Fibroblast of skin of back (primary cell): ENCODE measurements at regions not wholly inside any gene's neighbourhood (a gene's known extent, or its start where the extent isn't known, plus 50 kb on each side); places are given as distances from the start of the nearest gene placed in this dataset.

Experiments used
- DNase-seq: peaks from one replicate; pipeline ENCODE4 v3.0.0-alpha.2; 2013

- no peak for DNase-seq
These were observed 49.8 kb upstream of the FCN1 start for GRCh38 chr9:134967547-134967930.

GRCh38 chr9:134968011-134968822 lies 50.5 kb upstream of the FCN1 start:
- DNase-seq = peak; percentile 8

DNA sequence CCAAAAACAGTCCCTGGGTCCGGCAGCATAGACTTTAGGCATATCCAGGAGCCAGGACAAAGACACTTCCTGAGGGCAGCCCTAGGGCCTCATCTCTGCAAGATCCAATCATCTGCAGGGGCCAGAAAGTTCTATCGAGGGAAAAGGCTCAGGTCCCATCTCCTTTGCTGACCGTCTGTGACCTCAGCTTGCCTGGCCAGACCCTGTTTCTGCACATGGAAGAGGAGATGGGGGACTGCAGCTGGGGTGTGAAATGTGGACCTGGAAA lies 51.0 kb upstream of the FCN1 start:
- DNase-seq = no peak

GRCh38 chr9:134969156-134970045 lies 51.7 kb upstream of the FCN1 start:
- DNase-seq = no peak

DNA sequence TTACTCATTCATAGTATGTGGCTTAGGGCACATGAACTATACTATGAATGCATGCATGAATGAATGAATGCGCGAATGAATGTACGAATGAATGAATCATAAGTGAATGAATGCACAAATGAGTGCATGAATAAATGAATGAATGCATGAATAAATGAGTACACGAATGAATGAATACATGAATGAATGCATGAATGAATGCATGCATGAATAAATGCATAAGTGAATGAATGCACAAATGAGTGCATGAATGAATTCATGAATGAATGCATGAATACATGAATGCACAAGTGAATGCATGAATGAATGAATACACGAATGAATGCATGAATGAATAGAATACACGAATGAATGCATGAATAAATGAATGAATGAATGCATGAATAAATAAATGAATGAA lies 52.5 kb upstream of the FCN1 start:
- DNase-seq = no peak

DNA sequence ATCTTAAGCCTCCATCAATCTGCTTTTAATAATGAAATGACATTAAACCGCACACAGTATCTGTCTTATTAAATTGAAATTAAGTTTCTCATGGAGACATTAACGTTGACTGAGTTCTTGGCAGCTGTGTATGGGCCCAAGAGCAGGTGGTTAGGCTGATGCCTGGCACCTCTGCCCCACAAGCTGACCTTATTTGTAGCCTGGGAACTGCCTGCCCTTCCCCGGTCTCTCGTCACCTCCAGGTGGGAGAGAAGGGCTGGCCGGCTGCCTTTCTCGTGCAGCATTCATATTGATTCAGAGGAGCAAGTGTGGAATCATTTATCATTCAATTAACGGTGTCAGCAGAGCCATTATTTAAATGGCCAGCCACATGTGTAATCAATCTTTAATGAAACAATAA lies 53.0 kb upstream of the FCN1 start:
- no peak for DNase-seq

DNA sequence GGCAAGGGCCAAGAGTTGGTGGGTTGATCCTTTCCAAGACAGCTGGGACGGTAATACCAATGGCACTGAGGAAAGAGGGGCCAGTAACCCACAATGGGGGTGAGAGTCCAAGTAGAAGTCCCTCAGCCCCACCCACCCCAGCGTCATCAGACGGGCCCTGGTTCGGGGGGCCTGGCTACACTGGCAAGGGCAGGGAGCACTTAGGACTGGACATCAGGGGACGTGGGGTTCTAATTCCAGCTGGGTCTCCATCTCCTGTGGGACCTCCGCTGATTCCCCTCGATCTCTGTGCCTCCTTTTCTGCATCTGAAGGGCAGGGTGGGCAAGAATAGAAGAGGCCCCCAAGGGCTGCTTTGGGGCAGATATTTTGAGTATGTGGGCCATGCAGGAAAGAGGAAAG lies 53.5 kb upstream of the FCN1 start:
- DNase-seq = no peak

GRCh38 chr9:134971696-134972095 lies 54.0 kb upstream of the FCN1 start:
- no peak for DNase-seq

- DNase-seq = no peak
These were observed 54.4 kb upstream of the FCN1 start for GRCh38 chr9:134972140-134972539.

- DNase-seq = no peak
These were observed 57.5 kb upstream of the FCN1 start for GRCh38 chr9:134975253-134975652.

- DNase-seq = no peak
These were observed 58.7 kb upstream of the FCN1 start for GRCh38 chr9:134976403-134976802.

GRCh38 chr9:134978272-134978671 lies 60.6 kb upstream of the FCN1 start:
- no peak for DNase-seq

DNA sequence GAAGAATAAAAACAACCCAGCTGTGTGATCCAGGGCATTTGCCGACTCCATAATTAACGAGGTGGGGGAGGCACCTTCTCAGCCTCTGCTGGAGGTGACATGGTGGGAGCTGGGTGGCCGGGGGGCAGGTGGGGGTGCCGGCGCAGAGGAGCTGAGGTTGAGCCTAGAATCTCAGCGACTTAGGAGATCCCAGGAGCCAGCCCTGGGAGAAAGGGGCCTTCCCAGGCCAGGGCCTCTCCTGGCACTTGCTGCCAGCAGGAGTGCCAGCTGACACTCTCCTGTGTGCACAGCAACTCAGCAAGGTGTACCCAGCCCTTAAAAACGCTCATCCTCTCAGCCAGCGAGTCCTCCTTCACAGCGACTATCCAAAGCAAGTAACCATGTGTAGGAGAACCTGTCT lies 62.8 kb upstream of the FCN1 start:
- no peak for DNase-seq

DNA sequence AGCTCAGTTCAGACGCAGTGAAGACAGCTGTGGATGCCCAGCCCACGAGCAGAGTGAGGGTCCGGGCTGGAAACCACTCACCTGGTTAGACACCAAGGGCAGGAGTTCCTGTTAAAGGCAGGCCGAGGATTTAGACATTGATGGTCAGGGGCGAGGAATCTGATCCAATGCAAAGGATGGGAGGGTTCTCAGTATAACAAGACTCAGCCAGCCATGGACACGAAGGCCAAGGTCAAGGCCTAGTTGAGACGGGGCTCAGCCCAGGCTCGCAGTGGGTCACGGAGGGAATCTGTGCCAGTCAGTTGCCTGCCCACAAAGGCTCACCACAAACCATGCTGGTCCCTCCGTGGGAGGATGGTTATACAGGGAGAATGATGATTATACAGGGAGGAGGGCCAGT lies 63.3 kb upstream of the FCN1 start:
- DNase-seq = no peak

- DNase-seq = no peak
These were observed 64.1 kb upstream of the FCN1 start for GRCh38 chr9:134981829-134982228.

DNA sequence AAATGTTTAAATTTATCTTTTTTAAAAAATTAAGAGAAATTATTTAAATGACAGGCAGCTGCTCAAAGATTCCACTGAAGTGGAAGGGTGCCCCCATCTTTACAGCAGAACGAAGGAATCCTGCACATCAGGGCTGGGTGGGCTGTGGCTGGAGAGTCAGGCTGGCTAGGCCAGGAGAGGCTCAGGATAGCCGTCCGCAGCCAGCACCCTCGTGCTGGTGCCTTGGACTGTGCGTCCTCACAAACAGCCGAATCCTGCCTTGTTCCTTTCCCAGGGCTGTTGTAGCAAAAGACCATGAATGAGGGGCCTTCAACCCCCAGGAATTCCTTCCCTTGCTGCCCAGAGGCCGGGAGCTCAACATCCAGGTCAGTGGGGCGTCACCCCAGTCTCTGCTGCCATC lies 64.6 kb upstream of the FCN1 start:
- no peak for DNase-seq

- DNase-seq = no peak
These were observed 65.4 kb upstream of the FCN1 start for GRCh38 chr9:134983074-134983473.

DNA sequence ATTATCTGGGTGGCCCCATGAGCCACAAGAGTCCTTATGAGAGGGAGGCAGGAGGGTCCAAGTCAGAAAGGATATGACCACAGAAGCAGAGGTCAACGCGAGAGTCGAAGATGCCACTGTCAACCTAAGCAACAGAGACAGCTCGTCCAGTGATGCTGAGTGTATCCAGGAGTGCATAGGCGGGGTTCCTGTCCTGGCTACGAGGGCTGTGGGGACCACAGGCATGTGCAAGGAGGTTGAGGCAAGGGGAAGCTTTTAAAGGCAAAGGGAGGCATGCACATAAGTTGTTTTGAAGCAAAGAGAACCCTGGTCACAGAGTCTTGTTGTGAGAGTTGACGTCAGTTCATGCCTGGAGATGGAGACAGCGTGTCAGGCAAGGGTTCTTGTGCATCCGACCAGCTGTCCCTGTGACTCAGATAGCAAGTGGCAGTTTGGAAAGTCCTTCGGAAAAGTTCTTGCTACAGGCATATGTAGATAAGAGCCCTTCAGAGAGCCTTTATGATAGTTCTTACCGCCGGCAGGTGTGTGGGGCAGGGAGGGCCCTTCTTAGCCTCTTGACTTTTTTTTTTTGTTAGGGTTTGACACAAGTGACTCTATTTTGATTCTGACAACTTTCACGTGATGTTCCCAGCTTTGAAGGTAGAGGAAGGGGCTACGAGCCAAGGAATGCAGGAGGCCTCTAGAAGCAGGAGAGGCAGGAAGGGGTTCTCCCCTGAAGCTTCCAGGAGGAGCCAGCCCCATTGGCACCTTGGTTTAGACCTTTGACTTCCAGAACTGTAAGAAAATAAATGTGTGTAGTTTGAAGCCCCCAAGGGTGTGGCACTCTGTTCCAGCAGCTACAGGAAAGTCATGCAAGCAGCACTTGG lies 66.0 kb upstream of the FCN1 start:
- DNase-seq = no peak

GRCh38 chr9:134984372-134985265 lies 66.9 kb upstream of the FCN1 start:
- DNase-seq = no peak

- DNase-seq = no peak
These were observed 67.7 kb upstream of the FCN1 start for GRCh38 chr9:134985451-134985850.

DNA sequence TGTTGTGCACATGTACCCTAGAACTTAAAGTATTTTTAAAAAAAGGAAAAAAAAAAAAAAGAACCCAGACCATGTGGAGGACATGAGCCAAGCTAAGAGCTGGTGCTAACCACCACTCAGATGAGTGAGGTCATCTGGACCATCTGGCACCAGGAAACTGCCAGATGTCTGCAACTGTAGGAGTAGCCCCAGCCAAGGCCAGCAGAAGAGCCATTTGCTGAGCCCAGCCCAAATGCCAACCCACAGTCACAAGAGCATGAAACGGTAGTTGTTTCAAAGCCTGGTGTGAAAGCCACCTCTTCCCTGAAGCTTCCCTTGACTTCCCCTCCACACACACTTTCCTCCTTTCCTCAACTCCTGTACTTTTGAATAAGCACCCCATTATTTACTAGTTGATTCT lies 69.2 kb upstream of the FCN1 start:
- DNase-seq = no peak

DNA sequence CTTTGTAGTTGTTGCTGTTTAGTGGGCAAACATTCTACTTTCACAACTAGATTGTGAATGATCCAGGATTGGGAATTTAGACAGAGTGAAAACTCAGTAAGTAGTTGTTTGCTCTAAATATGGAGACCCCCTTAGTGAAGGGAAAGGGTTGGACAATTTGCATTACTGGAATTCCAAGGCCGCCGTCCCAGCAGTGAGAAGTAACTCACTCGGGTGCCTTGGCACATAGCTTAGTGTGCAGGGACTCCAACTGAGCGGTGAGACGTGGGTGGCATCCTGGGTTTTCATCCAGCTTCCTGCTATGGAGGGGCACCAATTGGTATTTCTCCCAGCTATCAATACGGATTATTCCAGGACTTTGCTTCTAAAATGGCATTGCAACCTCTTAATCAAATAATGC lies 69.7 kb upstream of the FCN1 start:
- no peak for DNase-seq
